WTC11 (cell line): ENCODE measurements at regions not wholly inside any gene's neighbourhood (a gene's known extent, or its start where the extent isn't known, plus 50 kb on each side); places are given as distances from the start of the nearest gene placed in this dataset.

ENCODE experiments used
- ATAC-seq: fragments of 200-7000 bp; cut with Tn5 transposase; 2 replicates; pipeline ENCODE4 v1.10.0; 2021; ENCODE audit warnings: mild to moderate bottlenecking, moderate library complexity
- CTCF ChIA-PET: fragments of 300-600 bp; sonication (Branson Sonifier 250); formaldehyde crosslinking; loops from one replicate; lab custom pipeline; 2021; ENCODE audit warnings: antibody characterized with exemption; lab: Charles Lee
- POLR2A ChIA-PET: fragments of 350-600 bp; sonication (Branson Sonifier 250); formaldehyde crosslinking; loops from one replicate; lab custom pipeline; 2021; ENCODE audit warnings: antibody characterized with exemption; lab: Charles Lee
- DNase-seq: peaks from one replicate; pipeline ENCODE4 v3.0.0; 2021; ENCODE audit warnings: low spot score
- H3K27ac Mint-ChIP-seq: 2 replicates; pipeline ENCODE4 v1.8.0; 2021; ENCODE audit warnings: mixed read lengths
- H3K27me3 Mint-ChIP-seq: 2 replicates; pipeline ENCODE4 v1.8.0; 2021; ENCODE audit warnings: low read depth, mild to moderate bottlenecking, moderate library complexity, mixed read lengths
- H3K36me3 Mint-ChIP-seq: 2 replicates; pipeline ENCODE4 v1.8.0; 2021; ENCODE audit warnings: mixed read lengths
- H3K4me1 Mint-ChIP-seq: 2 replicates; pipeline ENCODE4 v1.8.0; 2022; ENCODE audit warnings: mixed read lengths
- H3K4me3 Mint-ChIP-seq: 2 replicates; pipeline ENCODE4 v1.8.0; 2021; ENCODE audit warnings: mild to moderate bottlenecking, moderate library complexity, mixed read lengths
- H3K9me3 Mint-ChIP-seq: 2 replicates; pipeline ENCODE4 v1.8.0; 2021; ENCODE audit warnings: mixed read lengths
- CREB1 ChIP-seq: sonication (generic); formaldehyde crosslinking; IDR thresholded peaks from 2 replicates; pipeline ENCODE4 v1.8.0; 2023; ENCODE audit warnings: mild to moderate bottlenecking, missing genetic modification reagents
- E2F1 ChIP-seq: sonication (generic); formaldehyde crosslinking; IDR thresholded peaks from 2 replicates; pipeline ENCODE4 v1.8.0; 2022; ENCODE audit warnings: mild to moderate bottlenecking, missing genetic modification reagents
- E2F4 ChIP-seq: sonication (generic); formaldehyde crosslinking; IDR thresholded peaks from 2 replicates; pipeline ENCODE4 v1.8.1; 2022; ENCODE audit warnings: low read depth, mild to moderate bottlenecking, moderate library complexity, missing genetic modification reagents, borderline replicate concordance
- JAZF1 ChIP-seq: fragments of 250-450 bp; sonication (Bioruptor Pico); IDR thresholded peaks from 2 replicates; pipeline ENCODE4 v1.9.0; 2021; ENCODE audit warnings: moderate library complexity, mild to moderate bottlenecking, inconsistent platforms
- JUN ChIP-seq: sonication (generic); formaldehyde crosslinking; IDR thresholded peaks from 2 replicates; pipeline ENCODE4 v1.8.0; 2023; ENCODE audit warnings: mild to moderate bottlenecking, missing genetic modification reagents
- MYBL2 ChIP-seq: sonication (generic); formaldehyde crosslinking; IDR thresholded peaks from 2 replicates; pipeline ENCODE4 v1.8.1; 2023; ENCODE audit warnings: mild to moderate bottlenecking, moderate library complexity, missing genetic modification reagents
- RORB ChIP-seq: fragments of 250-450 bp; sonication (Bioruptor Pico); IDR thresholded peaks from 2 replicates; pipeline ENCODE4 v1.9.0; 2021; ENCODE audit warnings: mild to moderate bottlenecking
- SMAD3 ChIP-seq: sonication (generic); formaldehyde crosslinking; IDR thresholded peaks from 2 replicates; pipeline ENCODE4 v1.8.0; 2022; ENCODE audit warnings: missing genetic modification reagents, mild to moderate bottlenecking, borderline replicate concordance
- TEAD4 ChIP-seq: sonication (generic); formaldehyde crosslinking; IDR thresholded peaks from 2 replicates; pipeline ENCODE4 v1.8.0; 2022; ENCODE audit warnings: mild to moderate bottlenecking, missing genetic modification reagents
- ZMAT4 ChIP-seq: fragments of 250-450 bp; sonication (Bioruptor Pico); IDR thresholded peaks from 2 replicates; pipeline ENCODE4 v1.9.0; 2021; ENCODE audit warnings: mild to moderate bottlenecking
- ZNF138 ChIP-seq: sonication (generic); formaldehyde crosslinking; conservative IDR thresholded peaks from 2 replicates; pipeline ENCODE4 v1.8.1; 2022; ENCODE audit warnings: mild to moderate bottlenecking, moderate library complexity, missing genetic modification reagents
- ZNF219 ChIP-seq: sonication (generic); formaldehyde crosslinking; IDR thresholded peaks from 2 replicates; pipeline ENCODE4 v1.8.0; 2023; ENCODE audit warnings: missing genetic modification reagents, mild to moderate bottlenecking, borderline replicate concordance
- ZNF317 ChIP-seq: sonication (generic); formaldehyde crosslinking; IDR thresholded peaks from 2 replicates; pipeline ENCODE4 v1.8.1; 2023; ENCODE audit warnings: low read depth, mild to moderate bottlenecking, moderate library complexity, missing genetic modification reagents, borderline replicate concordance
- ZNF416 ChIP-seq: fragments of 250-450 bp; sonication (Bioruptor Pico); IDR thresholded peaks from 2 replicates; pipeline ENCODE4 v1.9.0; 2021; ENCODE audit warnings: mild to moderate bottlenecking, inconsistent platforms
- ZSCAN18 ChIP-seq: fragments of 250-450 bp; sonication (Bioruptor Pico); IDR thresholded peaks from 2 replicates; pipeline ENCODE4 v2.1.2; 2022; ENCODE audit warnings: mild to moderate bottlenecking, moderate library complexity
- TF ChIP-seq, protein P1 (sequence below): fragments of 250-450 bp; sonication (Bioruptor Pico); IDR thresholded peaks from 2 replicates; pipeline ENCODE4 v1.9.0; 2021; ENCODE audit warnings: moderate library complexity, mild to moderate bottlenecking, inconsistent platforms, borderline replicate concordance
- TF ChIP-seq, protein P2 (sequence below): sonication (generic); formaldehyde crosslinking; IDR thresholded peaks from 2 replicates; pipeline ENCODE4 v1.8.1; 2022; ENCODE audit warnings: mild to moderate bottlenecking, moderate library complexity, missing genetic modification reagents
- TF ChIP-seq, protein P3 (sequence below): sonication (generic); formaldehyde crosslinking; IDR thresholded peaks from 2 replicates; pipeline ENCODE4 v1.8.0; 2022; ENCODE audit warnings: mild to moderate bottlenecking, missing genetic modification reagents
- TF ChIP-seq, protein P4 (sequence below): sonication (generic); formaldehyde crosslinking; IDR thresholded peaks from 2 replicates; pipeline ENCODE4 v1.8.0; 2023; ENCODE audit warnings: missing genetic modification reagents

GRCh38 chr18:47469576-47469975, 218.1 kb upstream of the SKOR2 start:
- no peaks in the 10 kb centered on the region for H3K36me3 Mint-ChIP-seq
- H3K4me1 Mint-ChIP-seq, result no peaks in the 10 kb centered on the region
- H3K4me3 Mint-ChIP-seq, result no peak overlapping the region
- peaks cover under 1% of the 10 kb centered on the region; the same call in 1 of the 2 replicates for H3K27me3 Mint-ChIP-seq
- ATAC-seq, result no peak
- H3K27ac Mint-ChIP-seq, result no peak overlapping the region
- CTCF ChIA-PET, result interaction anchor here (1.2 kb wide), 1 partner anchor 16 kb away, joined by 4 read pairs; no protein-coding TSS in a partner anchor
- no peak for TF ChIP-seq CREB1 (CRISPR knock-in tag)
- TF ChIP-seq, protein P1, sequence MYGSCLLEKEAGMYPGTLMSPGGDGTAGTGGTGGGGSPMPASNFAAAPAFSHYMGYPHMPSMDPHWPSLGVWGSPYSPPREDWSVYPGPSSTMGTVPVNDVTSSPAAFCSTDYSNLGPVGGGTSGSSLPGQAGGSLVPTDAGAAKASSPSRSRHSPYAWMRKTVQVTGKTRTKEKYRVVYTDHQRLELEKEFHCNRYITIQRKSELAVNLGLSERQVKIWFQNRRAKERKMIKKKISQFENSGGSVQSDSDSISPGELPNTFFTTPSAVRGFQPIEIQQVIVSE (CRISPR knock-in tag), result no peak
- no peak for TF ChIP-seq E2F4 (CRISPR knock-in tag)
- TF ChIP-seq, protein P2, sequence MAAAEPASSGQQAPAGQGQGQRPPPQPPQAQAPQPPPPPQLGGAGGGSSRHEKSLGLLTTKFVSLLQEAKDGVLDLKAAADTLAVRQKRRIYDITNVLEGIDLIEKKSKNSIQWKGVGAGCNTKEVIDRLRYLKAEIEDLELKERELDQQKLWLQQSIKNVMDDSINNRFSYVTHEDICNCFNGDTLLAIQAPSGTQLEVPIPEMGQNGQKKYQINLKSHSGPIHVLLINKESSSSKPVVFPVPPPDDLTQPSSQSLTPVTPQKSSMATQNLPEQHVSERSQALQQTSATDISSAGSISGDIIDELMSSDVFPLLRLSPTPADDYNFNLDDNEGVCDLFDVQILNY (CRISPR knock-in tag), result no peak
- no peak for TF ChIP-seq JAZF1 (CRISPR knock-in tag)
- TF ChIP-seq ZNF219 (CRISPR knock-in tag), result no peak
- no peak for TF ChIP-seq ZNF317 (CRISPR knock-in tag)
- TF ChIP-seq ZNF416, result no peak
- no peak for TF ChIP-seq TEAD4 (CRISPR knock-in tag)
- no peaks in the 10 kb centered on the region for H3K9me3 Mint-ChIP-seq
- POLR2A ChIA-PET, result no interaction called here
- no peak for DNase-seq

DNA sequence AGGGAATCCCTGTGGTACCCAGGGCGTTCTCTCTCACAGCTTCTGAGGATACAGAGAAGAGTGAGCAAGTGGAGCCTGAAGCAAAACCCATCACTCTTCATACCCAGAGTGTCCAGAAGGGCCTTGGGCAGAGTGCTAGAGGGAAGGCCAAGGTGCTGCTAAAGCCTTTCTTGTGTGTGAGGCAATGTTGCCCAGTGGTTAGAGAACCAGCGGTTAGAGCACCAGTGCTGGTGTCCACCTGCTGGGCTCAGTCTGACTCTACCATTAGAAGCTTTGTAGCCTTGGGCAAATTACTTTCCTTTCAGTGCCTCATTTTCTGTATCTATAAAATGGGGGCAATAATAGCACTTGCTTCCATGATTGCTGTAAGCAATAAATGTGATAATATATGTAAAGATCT, 210.5 kb upstream of the SKOR2 start:
- DNase-seq, result no peak
- H3K27ac Mint-ChIP-seq, result no peak overlapping the region
- POLR2A ChIA-PET, result no interaction called here
- no peak overlapping the region for H3K4me3 Mint-ChIP-seq
- peaks cover 29% of the 10 kb centered on the region for H3K27me3 Mint-ChIP-seq
- no peaks in the 10 kb centered on the region for H3K36me3 Mint-ChIP-seq
- no peaks in the 10 kb centered on the region for H3K4me1 Mint-ChIP-seq
- no peak for TF ChIP-seq JUN (CRISPR knock-in tag)
- no peak for TF ChIP-seq ZNF138 (CRISPR knock-in tag)
- TF ChIP-seq E2F1 (CRISPR knock-in tag), result no peak
- TF ChIP-seq, protein P3, sequence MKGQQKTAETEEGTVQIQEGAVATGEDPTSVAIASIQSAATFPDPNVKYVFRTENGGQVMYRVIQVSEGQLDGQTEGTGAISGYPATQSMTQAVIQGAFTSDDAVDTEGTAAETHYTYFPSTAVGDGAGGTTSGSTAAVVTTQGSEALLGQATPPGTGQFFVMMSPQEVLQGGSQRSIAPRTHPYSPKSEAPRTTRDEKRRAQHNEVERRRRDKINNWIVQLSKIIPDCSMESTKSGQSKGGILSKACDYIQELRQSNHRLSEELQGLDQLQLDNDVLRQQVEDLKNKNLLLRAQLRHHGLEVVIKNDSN, result no peak
- TF ChIP-seq, protein P4, sequence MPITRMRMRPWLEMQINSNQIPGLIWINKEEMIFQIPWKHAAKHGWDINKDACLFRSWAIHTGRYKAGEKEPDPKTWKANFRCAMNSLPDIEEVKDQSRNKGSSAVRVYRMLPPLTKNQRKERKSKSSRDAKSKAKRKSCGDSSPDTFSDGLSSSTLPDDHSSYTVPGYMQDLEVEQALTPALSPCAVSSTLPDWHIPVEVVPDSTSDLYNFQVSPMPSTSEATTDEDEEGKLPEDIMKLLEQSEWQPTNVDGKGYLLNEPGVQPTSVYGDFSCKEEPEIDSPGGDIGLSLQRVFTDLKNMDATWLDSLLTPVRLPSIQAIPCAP (CRISPR knock-in tag), result no peak
- TF ChIP-seq SMAD3 (CRISPR knock-in tag), result no peak
- no peak for TF ChIP-seq RORB (CRISPR knock-in tag)
- TF ChIP-seq CREB1 (CRISPR knock-in tag), result no peak
- TF ChIP-seq MYBL2 (CRISPR knock-in tag), result no peak
- no peak for ATAC-seq
- CTCF ChIA-PET, result no interaction called here
- no peaks in the 10 kb centered on the region for H3K9me3 Mint-ChIP-seq

GRCh38 chr18:47461406-47461948, 210.0 kb upstream of the SKOR2 start:
- POLR2A ChIA-PET, result no interaction called here
- H3K4me3 Mint-ChIP-seq, result no peak overlapping the region
- TF ChIP-seq ZSCAN18 (CRISPR knock-in tag), result no peak
- no peak for TF ChIP-seq ZMAT4 (CRISPR knock-in tag)
- TF ChIP-seq, all 79 proteins: peak for 0
- Mint-ChIP-seq H3K9me3 (no peaks in the 10 kb centered on the region), H3K27me3 (peaks cover 29% of the 10 kb centered on the region), H3K4me1 (no peaks in the 10 kb centered on the region), H3K27ac (no peak overlapping the region), H3K36me3 (no peaks in the 10 kb centered on the region)
- CTCF ChIA-PET, result no interaction called here
- ATAC-seq, result no peak
- no peak for DNase-seq
